Naive thymus-derived CD4-positive, alpha-beta T cell (primary cell): ENCODE measurements at regions not wholly inside any gene's neighbourhood (a gene's known extent, or its start where the extent isn't known, plus 50 kb on each side); places are given as distances from the start of the nearest gene placed in this dataset.

Experiments used
- ATAC-seq: fragments of 150-1000 bp; cut with Tn5 transposase; 2 replicates; pipeline ENCODE4 v1.10.0; 2021; ENCODE audit warnings: mild to moderate bottlenecking, moderate library complexity
- CTCF ChIA-PET: fragments of 350-600 bp; sonication (Branson Sonifier 250); formaldehyde crosslinking; loops from one replicate; lab custom pipeline; 2021; ENCODE audit warnings: antibody characterized with exemption; lab: Charles Lee
- POLR2A ChIA-PET: fragments of 350-600 bp; sonication (Branson Sonifier 250); formaldehyde crosslinking; loops from one replicate; lab custom pipeline; 2021; ENCODE audit warnings: antibody characterized with exemption, inconsistent platforms; lab: Charles Lee
- DNase-seq, 9 donors: peaks; one replicate each; pipeline versions ENCODE4 v3.0.0 to v3.0.0-alpha.2; 2020 to 2022; ENCODE audit warnings: mixed read lengths in 1 of 9
- H3K27ac ChIP-seq: one replicate; pipeline ENCODE4 v1.7.0; 2013; ENCODE audit warnings: mild to moderate bottlenecking, low read depth, low read length, moderate library complexity
- H3K27me3 ChIP-seq, 2 donors: one replicate each; pipeline ENCODE4 v1.7.0; 2013; ENCODE audit warnings: low read length in 2 of 2, mild to moderate bottlenecking in 2 of 2, moderate library complexity in 2 of 2; ENCODE audit not compliant: control insufficient read depth in 2 of 2, insufficient read depth in 2 of 2
- H3K36me3 ChIP-seq, 3 experiments: 1 replicate in 2 of 3; 2 replicates in 1 of 3; pipeline ENCODE4 v1.7.0; 2013; ENCODE audit warnings: low read length in 3 of 3, mild to moderate bottlenecking in 3 of 3, moderate library complexity in 1 of 3; ENCODE audit not compliant: insufficient read depth in 3 of 3, control insufficient read depth in 2 of 3
- H3K4me1 ChIP-seq, 2 donors: one replicate each; pipeline ENCODE4 v1.7.0; 2013; ENCODE audit warnings: low read length in 2 of 2, mild to moderate bottlenecking in 2 of 2, moderate library complexity in 1 of 2; ENCODE audit not compliant: control insufficient read depth in 2 of 2, insufficient read depth in 2 of 2
- H3K4me3 ChIP-seq: 2 replicates; pipeline ENCODE4 v1.7.0; 2013; ENCODE audit warnings: mild to moderate bottlenecking, low read length
- H3K9me3 ChIP-seq, 3 experiments: 1 replicate in 2 of 3; 2 replicates in 1 of 3; pipeline ENCODE4 v1.7.0; 2013; ENCODE audit warnings: low read length in 3 of 3; ENCODE audit not compliant: control insufficient read depth in 2 of 3
- H3K27ac Mint-ChIP-seq, 9 donors: one replicate each; pipeline ENCODE4 v1.8.0; 2020 to 2022; ENCODE audit warnings: mixed read lengths in 9 of 9, mild to moderate bottlenecking in 8 of 9, moderate library complexity in 5 of 9, inconsistent platforms in 2 of 9
- H3K27me3 Mint-ChIP-seq, 5 donors: one replicate each; pipeline ENCODE4 v1.8.0; 2021 to 2022; ENCODE audit warnings: mixed read lengths in 5 of 5, mild to moderate bottlenecking in 1 of 5
- H3K36me3 Mint-ChIP-seq, 5 donors: one replicate each; pipeline ENCODE4 v1.8.0; 2020 to 2022; ENCODE audit warnings: mixed read lengths in 5 of 5, mild to moderate bottlenecking in 3 of 5, inconsistent platforms in 1 of 5
- H3K4me1 Mint-ChIP-seq, 7 donors: one replicate each; pipeline ENCODE4 v1.8.0; 2020 to 2022; ENCODE audit warnings: mixed read lengths in 7 of 7, mild to moderate bottlenecking in 3 of 7, inconsistent platforms in 1 of 7
- H3K4me3 Mint-ChIP-seq, 10 donors: one replicate each; pipeline ENCODE4 v1.8.0; 2020 to 2022; ENCODE audit warnings: mild to moderate bottlenecking in 10 of 10, mixed read lengths in 10 of 10, moderate library complexity in 6 of 10, inconsistent platforms in 2 of 10
- H3K9me3 Mint-ChIP-seq, 11 donors: one replicate each; pipeline ENCODE4 v1.8.0; 2020 to 2022; ENCODE audit warnings: mixed read lengths in 11 of 11, mild to moderate bottlenecking in 4 of 11, inconsistent platforms in 1 of 11, moderate library complexity in 1 of 11
- intact Hi-C, 2 donors: fragments of 100-400 bp; cut with micrococcal nuclease; formaldehyde crosslinking; loops; one replicate each; pipeline ENCODE4 v1.15.1; 2023

GRCh38 chrX:26631385-26631784, 415.4 kb downstream of the MAGEB5 start:
- CTCF ChIA-PET: no interaction called here
- peaks cover 0 to 4% (median 0%) of the 10 kb centered on the region in 11 donors for H3K9me3 Mint-ChIP-seq
- no peaks in the 10 kb centered on the region for H3K36me3 ChIP-seq
- H3K36me3 Mint-ChIP-seq: no peaks in the 10 kb centered on the region
- H3K27ac Mint-ChIP-seq: no peak overlapping the region
- ATAC-seq (no peak), DNase-seq (no peak)
- intact Hi-C loops: no loop called here
- no peak overlapping the region for H3K27ac ChIP-seq
- H3K4me3 ChIP-seq: no peak overlapping the region
- no peaks in the 10 kb centered on the region for H3K27me3 ChIP-seq
- no peaks in the 10 kb centered on the region for H3K4me1 ChIP-seq
- no peaks in the 10 kb centered on the region for H3K4me1 Mint-ChIP-seq
- H3K27me3 Mint-ChIP-seq: no peaks in the 10 kb centered on the region
- no peaks in the 10 kb centered on the region for H3K9me3 ChIP-seq
- H3K4me3 Mint-ChIP-seq: no peak overlapping the region
- POLR2A ChIA-PET: no interaction called here

- DNase-seq: no peak
- Histone ChIP-seq H3K4me1 (no peaks in the 10 kb centered on the region), H3K36me3 (no peaks in the 10 kb centered on the region), H3K27ac (no peak overlapping the region), H3K9me3 (no peaks in the 10 kb centered on the region), H3K4me3 (no peak overlapping the region), H3K27me3 (no peaks in the 10 kb centered on the region)
- intact Hi-C loops: no loop called here
- H3K4me1 Mint-ChIP-seq: peaks cover 0 to 1% (median 0%) of the 10 kb centered on the region in 7 donors
- no peak for ATAC-seq
- H3K27me3 Mint-ChIP-seq: no peaks in the 10 kb centered on the region
- ChIA-PET POLR2A (no interaction called here), CTCF (no interaction called here)
- H3K9me3 Mint-ChIP-seq: peaks cover 0 to 11% (median 1%) of the 10 kb centered on the region in 11 donors
- H3K27ac Mint-ChIP-seq: no peak overlapping the region
- H3K4me3 Mint-ChIP-seq: no peak overlapping the region
- no peaks in the 10 kb centered on the region for H3K36me3 Mint-ChIP-seq
Observed at GRCh38 chrX:26613956-26614355, 398.0 kb downstream of the MAGEB5 start.

GRCh38 chrX:26606971-26607370, 391.0 kb downstream of the MAGEB5 start:
- Histone ChIP-seq H3K27ac (no peak overlapping the region), H3K4me3 (no peak overlapping the region), H3K27me3 (no peaks in the 10 kb centered on the region), H3K36me3 (no peaks in the 10 kb centered on the region), H3K4me1 (no peaks in the 10 kb centered on the region), H3K9me3 (no peaks in the 10 kb centered on the region)
- Mint-ChIP-seq H3K4me3 (no peak overlapping the region), H3K4me1 (no peaks in the 10 kb centered on the region), H3K9me3 (peaks cover 0 to 15% (median 1%) of the 10 kb centered on the region in 11 donors), H3K36me3 (no peaks in the 10 kb centered on the region), H3K27me3 (no peaks in the 10 kb centered on the region), H3K27ac (no peak overlapping the region)
- CTCF ChIA-PET: no interaction called here
- DNase-seq (no peak), ATAC-seq (no peak)
- POLR2A ChIA-PET: no interaction called here
- intact Hi-C loops: no loop called here

- Mint-ChIP-seq H3K4me1 (no peaks in the 10 kb centered on the region), H3K27me3 (no peaks in the 10 kb centered on the region), H3K27ac (no peak overlapping the region), H3K4me3 (no peak overlapping the region), H3K36me3 (no peaks in the 10 kb centered on the region), H3K9me3 (peaks cover 0 to 14% (median 0%) of the 10 kb centered on the region in 11 donors)
- H3K27me3 ChIP-seq: no peaks in the 10 kb centered on the region
- H3K4me3 ChIP-seq: no peak overlapping the region
- H3K9me3 ChIP-seq: no peaks in the 10 kb centered on the region
- CTCF ChIA-PET: no interaction called here
- POLR2A ChIA-PET: no interaction called here
- H3K36me3 ChIP-seq: no peaks in the 10 kb centered on the region
- ATAC-seq: no peak
- H3K27ac ChIP-seq: no peak overlapping the region
- DNase-seq: no peak
- intact Hi-C loops: no loop called here
- H3K4me1 ChIP-seq: no peaks in the 10 kb centered on the region
Observed at GRCh38 chrX:26597981-26598380, 382.0 kb downstream of the MAGEB5 start.

GRCh38 chrX:26590849-26591248, 374.9 kb downstream of the MAGEB5 start:
- Histone ChIP-seq H3K27me3 (no peaks in the 10 kb centered on the region), H3K9me3 (no peaks in the 10 kb centered on the region), H3K4me3 (no peak overlapping the region), H3K27ac (no peak overlapping the region), H3K4me1 (no peaks in the 10 kb centered on the region), H3K36me3 (no peaks in the 10 kb centered on the region)
- DNase-seq (no peak), ATAC-seq (no peak)
- H3K27me3 Mint-ChIP-seq: no peaks in the 10 kb centered on the region
- H3K4me1 Mint-ChIP-seq: no peaks in the 10 kb centered on the region
- H3K9me3 Mint-ChIP-seq: peaks cover 0 to 14% (median 0%) of the 10 kb centered on the region in 11 donors
- H3K36me3 Mint-ChIP-seq: no peaks in the 10 kb centered on the region
- CTCF ChIA-PET: no interaction called here
- intact Hi-C loops: no loop called here
- H3K4me3 Mint-ChIP-seq: no peak overlapping the region
- POLR2A ChIA-PET: no interaction called here
- no peak overlapping the region for H3K27ac Mint-ChIP-seq

GRCh38 chrX:26586570-26586969, 370.6 kb downstream of the MAGEB5 start:
- Histone ChIP-seq H3K27ac (no peak overlapping the region), H3K36me3 (no peaks in the 10 kb centered on the region), H3K4me1 (no peaks in the 10 kb centered on the region), H3K4me3 (no peak overlapping the region), H3K27me3 (no peaks in the 10 kb centered on the region), H3K9me3 (no peaks in the 10 kb centered on the region)
- Mint-ChIP-seq H3K27me3 (no peaks in the 10 kb centered on the region), H3K27ac (no peak overlapping the region), H3K4me1 (no peaks in the 10 kb centered on the region), H3K9me3 (peaks cover 0 to 6% (median 0%) of the 10 kb centered on the region in 11 donors), H3K4me3 (no peak overlapping the region), H3K36me3 (no peaks in the 10 kb centered on the region)
- intact Hi-C loops: no loop called here
- CTCF ChIA-PET: no interaction called here
- POLR2A ChIA-PET: no interaction called here
- DNase-seq (no peak), ATAC-seq (no peak)

- no peak for ATAC-seq
- CTCF ChIA-PET: no interaction called here
- intact Hi-C loops: no loop called here
- Histone ChIP-seq H3K4me3 (no peak overlapping the region), H3K36me3 (no peaks in the 10 kb centered on the region), H3K27ac (no peak overlapping the region), H3K4me1 (no peaks in the 10 kb centered on the region), H3K9me3 (no peaks in the 10 kb centered on the region), H3K27me3 (no peaks in the 10 kb centered on the region)
- Mint-ChIP-seq H3K27ac (no peak overlapping the region), H3K36me3 (no peaks in the 10 kb centered on the region), H3K9me3 (peaks cover 0 to 8% (median 0%) of the 10 kb centered on the region in 11 donors), H3K4me1 (no peaks in the 10 kb centered on the region), H3K4me3 (no peak overlapping the region), H3K27me3 (no peaks in the 10 kb centered on the region)
- DNase-seq: no peak
- POLR2A ChIA-PET: no interaction called here
Observed at GRCh38 chrX:26581091-26581490, 365.1 kb downstream of the MAGEB5 start.
